NB4 (cell line): ENCODE measurements at regions not wholly inside any gene's neighbourhood (a gene's known extent, or its start where the extent isn't known, plus 50 kb on each side); places are given as distances from the start of the nearest gene placed in this dataset.

ENCODE experiments used
- DNase-seq: peaks from one replicate; pipeline ENCODE4 v3.0.0; 2010; ENCODE audit warnings: low read depth
- H3K4me3 ChIP-seq: one replicate; pipeline ENCODE4 v1.5.1; 2011; ENCODE audit warnings: mild to moderate bottlenecking, low read depth, low read length, moderate library complexity
- CTCF ChIP-seq: IDR thresholded peaks from one replicate; pipeline ENCODE4 v1.5.1; 2012; ENCODE audit warnings: low read depth, low read length
- MAX ChIP-seq: IDR thresholded peaks from 2 replicates; pipeline ENCODE4 v1.6.1; 2011; ENCODE audit warnings: low read depth, low read length
- MYC ChIP-seq: IDR thresholded peaks from 2 replicates; pipeline ENCODE4 v1.6.1; 2011; ENCODE audit warnings: low read depth, low read length
- POLR2A ChIP-seq: IDR thresholded peaks from 2 replicates; pipeline ENCODE4 v1.6.1; 2011; ENCODE audit warnings: mild to moderate bottlenecking; ENCODE audit not compliant: insufficient read length; ENCODE audit errors: extremely low read depth

- no peak for DNase-seq
- no peak for TF ChIP-seq MAX
- TF ChIP-seq POLR2A: no peak
- TF ChIP-seq MYC: no peak
- no peak for TF ChIP-seq CTCF
- H3K4me3 ChIP-seq: no peak overlapping the region
Observed at GRCh38 chr11:70018816-70019215, 59.3 kb upstream of the ANO1 start.

GRCh38 chr11:70019576-70020011, 58.5 kb upstream of the ANO1 start:
- DNase-seq: no peak
- TF ChIP-seq CTCF: no peak
- TF ChIP-seq MYC: no peak
- TF ChIP-seq MAX: no peak
- TF ChIP-seq POLR2A: no peak

GRCh38 chr11:70020336-70021214, 57.5 kb upstream of the ANO1 start:
- TF ChIP-seq MAX: no peak
- no peak for TF ChIP-seq MYC
- no peak for TF ChIP-seq POLR2A
- no peak for TF ChIP-seq CTCF
- DNase-seq: no peak

More at GRCh38 chr11:70019576-70020011, 58.5 kb upstream of the ANO1 start:
- no peak overlapping the region for H3K4me3 ChIP-seq

GRCh38 chr11:70021586-70021985, 56.5 kb upstream of the ANO1 start:
- no peak for TF ChIP-seq MYC
- no peak for TF ChIP-seq MAX
- TF ChIP-seq POLR2A: no peak
- no peak for TF ChIP-seq CTCF
- no peak overlapping the region for H3K4me3 ChIP-seq
- DNase-seq: no peak

More at GRCh38 chr11:70020336-70021214, 57.5 kb upstream of the ANO1 start:
- no peak overlapping the region for H3K4me3 ChIP-seq

- no peak for DNase-seq
- TF ChIP-seq MAX (no peak), POLR2A (no peak), CTCF (no peak), MYC (no peak)
- no peak overlapping the region for H3K4me3 ChIP-seq
Observed at GRCh38 chr11:70024036-70024772, 53.9 kb upstream of the ANO1 start.
